Mammary epithelial cell (primary cell): ENCODE measurements at regions not wholly inside any gene's neighbourhood (a gene's known extent, or its start where the extent isn't known, plus 50 kb on each side); places are given as distances from the start of the nearest gene placed in this dataset.

ENCODE experiments used
- CTCF ChIP-seq, 2 donors: IDR thresholded peaks in 1 of 2; conservative IDR thresholded peaks in 1 of 2; 2 replicates each; pipeline ENCODE4 v1.5.1; 2011 to 2012; ENCODE audit warnings: inconsistent platforms in 2 of 2, low read length in 2 of 2, mild to moderate bottlenecking in 2 of 2, control low read depth in 1 of 2, low read depth in 1 of 2; ENCODE audit not compliant: insufficient read depth in 1 of 2; ENCODE audit errors: extremely low read depth in 1 of 2
- EZH2 ChIP-seq: IDR thresholded peaks from 2 replicates; pipeline ENCODE4 v1.6.1; 2012; ENCODE audit warnings: low read length, inconsistent platforms, borderline replicate concordance

- TF ChIP-seq CTCF (conservative IDR thresholded peaks at IDR 0.05 in 1 of 2, IDR thresholded peaks at IDR 0.05 in 1 of 2; ENCODE audit: extremely low read depth in 1 of 2, insufficient read depth in 1 of 2, low read depth in 1 of 2, low read length in 2 of 2) (peak; percentile 5 to 18), EZH2 (no peak)
These were observed 71.4 kb upstream of the PRKD1 start for GRCh38 chr14:29999013-29999539.
